ENCODE measurements at regions not wholly inside any gene's neighbourhood (a gene's known extent, or its start where the extent isn't known, plus 50 kb on each side); places are given as distances from the start of the nearest gene placed in this dataset.
A peak's percentile ranks its signal among the peaks of the same experiment; 100 is the strongest.

- DNase-seq: no peak
Observed at GRCh38 chr2:5026571-5027234, 665.5 kb upstream of the SOX11 start.

- no peak for DNase-seq
Observed at GRCh38 chr2:5035057-5035488, 657.1 kb upstream of the SOX11 start.

GRCh38 chr2:5036256-5036655 is 655.9 kb upstream of the SOX11 start:
- DNase-seq: no peak

- no peak for DNase-seq
Observed at GRCh38 chr2:5039241-5039975, 652.8 kb upstream of the SOX11 start.

- no peak for DNase-seq
Observed at GRCh38 chr2:5040571-5040970, 651.6 kb upstream of the SOX11 start.

- DNase-seq: no peak
Observed at GRCh38 chr2:5041501-5041900, 650.7 kb upstream of the SOX11 start.

GRCh38 chr2:5042666-5043440 is 649.3 kb upstream of the SOX11 start:
- no peak for DNase-seq

- no peak for DNase-seq
Observed at GRCh38 chr2:5051300-5051699, 640.9 kb upstream of the SOX11 start.

- DNase-seq: no peak
Observed at GRCh38 chr2:5052905-5053304, 639.3 kb upstream of the SOX11 start.

- DNase-seq: peak; percentile 23
Observed at GRCh38 chr2:5057891-5058351, 634.3 kb upstream of the SOX11 start.

GRCh38 chr2:5060956-5061355 is 631.2 kb upstream of the SOX11 start:
- DNase-seq: no peak

GRCh38 chr2:5064687-5065086 is 627.5 kb upstream of the SOX11 start:
- DNase-seq: no peak

- DNase-seq: no peak
Observed at GRCh38 chr2:5067816-5068215, 624.4 kb upstream of the SOX11 start.

GRCh38 chr2:5070257-5070656 is 621.9 kb upstream of the SOX11 start:
- peak; percentile 45 for DNase-seq

GRCh38 chr2:5074733-5075132 is 617.5 kb upstream of the SOX11 start:
- DNase-seq: no peak

- DNase-seq: no peak
Observed at GRCh38 chr2:5076599-5076998, 615.6 kb upstream of the SOX11 start.

- DNase-seq: no peak
Observed at GRCh38 chr2:5077479-5078089, 614.6 kb upstream of the SOX11 start.

- no peak for DNase-seq
Observed at GRCh38 chr2:5083402-5083801, 608.8 kb upstream of the SOX11 start.

GRCh38 chr2:5089409-5089808 is 602.8 kb upstream of the SOX11 start:
- no peak for DNase-seq

- DNase-seq: no peak
Observed at GRCh38 chr2:5093056-5093455, 599.1 kb upstream of the SOX11 start.

GRCh38 chr2:5093518-5093917 is 598.7 kb upstream of the SOX11 start:
- DNase-seq: no peak

GRCh38 chr2:5094192-5094591 is 598.0 kb upstream of the SOX11 start:
- DNase-seq: no peak

GRCh38 chr2:5098286-5098685 is 593.9 kb upstream of the SOX11 start:
- no peak for DNase-seq
